ENCODE measurements at regions not wholly inside any gene's neighbourhood (a gene's known extent, or its start where the extent isn't known, plus 50 kb on each side); places are given as distances from the start of the nearest gene placed in this dataset.

DNA sequence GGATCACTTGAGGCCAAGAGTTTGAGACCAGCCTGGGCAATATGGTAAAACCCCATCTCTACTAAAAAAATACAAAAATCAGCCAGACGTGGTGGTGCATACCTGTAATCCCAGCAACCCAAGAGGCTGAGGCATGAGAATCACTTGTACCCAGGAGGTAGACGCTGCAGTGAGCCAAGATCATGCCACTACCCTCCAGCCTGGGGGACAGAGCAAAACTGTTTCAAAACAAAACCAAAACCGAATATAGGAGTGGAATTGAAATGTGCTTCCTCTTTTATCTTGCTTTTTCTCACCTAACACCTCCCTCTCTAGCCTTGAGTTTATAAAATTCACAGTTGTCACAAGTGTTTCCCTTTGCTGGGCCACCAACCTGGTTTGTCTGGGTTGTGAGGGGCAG lies 181.9 kb downstream of the PAH start:
- TF ChIP-seq ZNF274 (IDR thresholded peaks at IDR 0.05; ENCODE audit: low read depth, low read length) = no peak
- no peak for TF ChIP-seq YY1 (IDR thresholded peaks at IDR 0.05; ENCODE audit: insufficient read depth, insufficient read length)
